ENCODE measurements at regions not wholly inside any gene's neighbourhood (a gene's known extent, or its start where the extent isn't known, plus 50 kb on each side); places are given as distances from the start of the nearest gene placed in this dataset.

DNA sequence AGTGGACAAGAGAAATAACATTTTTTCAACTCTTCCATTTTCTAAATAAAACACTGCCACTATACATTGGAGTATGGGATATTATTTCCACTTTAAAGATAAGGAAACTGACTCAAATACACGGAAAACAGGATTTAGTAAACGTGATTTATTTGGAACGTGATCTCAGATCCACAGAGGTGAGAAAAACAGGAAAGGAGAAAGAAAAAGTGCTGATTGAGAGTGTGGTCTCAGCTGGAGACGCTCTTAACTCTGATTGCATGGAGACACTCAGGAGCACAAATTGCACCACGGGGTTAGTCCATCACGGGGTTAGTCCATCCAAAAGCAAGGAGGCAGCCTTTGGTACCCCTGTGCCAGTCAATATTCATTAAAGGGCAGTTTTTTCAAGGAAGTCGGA, 142.5 kb downstream of the GNAT3 start:
- H3K27me3 Mint-ChIP-seq (ENCODE audit: insufficient read depth, low read depth, poor library complexity) = no peaks in the 10 kb centered on the region
- Histone ChIP-seq H3F3A (replicated peaks; ENCODE audit: low read depth) (no peaks in the 10 kb centered on the region), H2AFZ (no peak overlapping the region), H3K36me3 (ENCODE audit: insufficient read depth) (no peaks in the 10 kb centered on the region), H4K20me1 (replicated peaks; ENCODE audit: insufficient read depth) (no peaks in the 10 kb centered on the region), H3K79me2 (replicated peaks; ENCODE audit: insufficient read depth) (no peaks in the 10 kb centered on the region), H3K27me3 (ENCODE audit: insufficient read depth) (no peaks in the 10 kb centered on the region), H3K27ac (ENCODE audit: low read depth) (no peak overlapping the region), H3K4me2 (no peak overlapping the region), H3K9me2 (ENCODE audit: insufficient read depth) (no peaks in the 10 kb centered on the region), H3K4me3 (no peak overlapping the region), H3K4me1 (ENCODE audit: insufficient read depth) (no peaks in the 10 kb centered on the region)
- ATAC-seq = no peak
- peaks cover 18% of the 10 kb centered on the region for H3K9me3 Mint-ChIP-seq
- no peak for DNase-seq (ENCODE audit: low spot score)
- no peaks in the 10 kb centered on the region; the same call in 2 of the 3 replicates for H3K36me3 Mint-ChIP-seq (ENCODE audit: low read depth)
- H3K4me1 Mint-ChIP-seq = peaks cover 4% of the 10 kb centered on the region; the same call in 2 of the 3 replicates
- no peak overlapping the region for H3K4me3 Mint-ChIP-seq
- TF ChIP-seq EZH2phosphoT487 (IDR thresholded peaks at IDR 0.05; ENCODE audit: unreplicated experiment) (no peak), ZNF114 (CRISPR knock-in tag; IDR thresholded peaks at IDR 0.05) (no peak), ZNF331 (CRISPR knock-in tag; IDR thresholded peaks at IDR 0.05; ENCODE audit: low read depth) (no peak)
- TF ChIP-seq, protein P1, sequence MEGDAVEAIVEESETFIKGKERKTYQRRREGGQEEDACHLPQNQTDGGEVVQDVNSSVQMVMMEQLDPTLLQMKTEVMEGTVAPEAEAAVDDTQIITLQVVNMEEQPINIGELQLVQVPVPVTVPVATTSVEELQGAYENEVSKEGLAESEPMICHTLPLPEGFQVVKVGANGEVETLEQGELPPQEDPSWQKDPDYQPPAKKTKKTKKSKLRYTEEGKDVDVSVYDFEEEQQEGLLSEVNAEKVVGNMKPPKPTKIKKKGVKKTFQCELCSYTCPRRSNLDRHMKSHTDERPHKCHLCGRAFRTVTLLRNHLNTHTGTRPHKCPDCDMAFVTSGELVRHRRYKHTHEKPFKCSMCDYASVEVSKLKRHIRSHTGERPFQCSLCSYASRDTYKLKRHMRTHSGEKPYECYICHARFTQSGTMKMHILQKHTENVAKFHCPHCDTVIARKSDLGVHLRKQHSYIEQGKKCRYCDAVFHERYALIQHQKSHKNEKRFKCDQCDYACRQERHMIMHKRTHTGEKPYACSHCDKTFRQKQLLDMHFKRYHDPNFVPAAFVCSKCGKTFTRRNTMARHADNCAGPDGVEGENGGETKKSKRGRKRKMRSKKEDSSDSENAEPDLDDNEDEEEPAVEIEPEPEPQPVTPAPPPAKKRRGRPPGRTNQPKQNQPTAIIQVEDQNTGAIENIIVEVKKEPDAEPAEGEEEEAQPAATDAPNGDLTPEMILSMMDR (conservative IDR thresholded peaks at IDR 0.05; ENCODE audit: low read depth in 2 of 2) = no peak
- no peak overlapping the region for H3K27ac Mint-ChIP-seq

DNA sequence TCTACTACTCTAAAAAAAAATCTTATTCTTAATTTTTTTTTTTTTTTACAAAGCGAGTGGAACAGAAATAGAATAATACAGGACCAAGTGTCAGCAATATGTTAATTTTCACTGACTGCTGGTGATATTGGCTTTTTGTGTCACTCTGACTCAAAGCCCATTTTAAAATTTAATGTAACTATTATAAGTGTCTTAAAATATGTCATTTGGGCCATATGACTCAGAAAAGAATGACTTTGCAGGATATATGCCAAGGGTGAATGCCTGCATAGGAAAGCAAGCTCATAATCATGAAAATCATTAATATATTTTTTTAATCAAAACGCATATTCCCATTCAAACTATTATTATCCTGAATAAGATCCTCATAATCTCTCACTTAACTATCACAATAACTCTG, 149.2 kb downstream of the GNAT3 start:
- H3K27me3 Mint-ChIP-seq (ENCODE audit: insufficient read depth, low read depth, poor library complexity) = no peaks in the 10 kb centered on the region
- H3K4me1 ChIP-seq (ENCODE audit: insufficient read depth) = no peaks in the 10 kb centered on the region
- H3K79me2 ChIP-seq (replicated peaks; ENCODE audit: insufficient read depth) = no peaks in the 10 kb centered on the region
- no peaks in the 10 kb centered on the region for H3K27me3 ChIP-seq (ENCODE audit: insufficient read depth)
- H2AFZ ChIP-seq = no peak overlapping the region
- DNase-seq (ENCODE audit: low spot score) (no peak), ATAC-seq (no peak)
- H3K4me2 ChIP-seq = no peak overlapping the region
- no peaks in the 10 kb centered on the region; the same call in 2 of the 3 replicates for H3K36me3 Mint-ChIP-seq (ENCODE audit: low read depth)
- no peaks in the 10 kb centered on the region for H4K20me1 ChIP-seq (replicated peaks; ENCODE audit: insufficient read depth)
- H3K9me2 ChIP-seq (ENCODE audit: insufficient read depth) = no peaks in the 10 kb centered on the region
- H3K36me3 ChIP-seq (ENCODE audit: insufficient read depth) = no peaks in the 10 kb centered on the region
- H3F3A ChIP-seq (replicated peaks; ENCODE audit: low read depth) = no peaks in the 10 kb centered on the region
- no peak overlapping the region for H3K27ac Mint-ChIP-seq
- H3K4me3 ChIP-seq = no peak overlapping the region
- H3K27ac ChIP-seq (ENCODE audit: low read depth) = no peak overlapping the region
- TF ChIP-seq STAT1 (IDR thresholded peaks at IDR 0.05; ENCODE audit: unreplicated experiment) = no peak
- TF ChIP-seq, protein P1 (conservative IDR thresholded peaks at IDR 0.05; ENCODE audit: low read depth in 2 of 2) = no peak
- TF ChIP-seq CREB1 (CRISPR knock-in tag; IDR thresholded peaks at IDR 0.05; ENCODE audit: low read depth) = no peak
- TF ChIP-seq, protein P2, sequence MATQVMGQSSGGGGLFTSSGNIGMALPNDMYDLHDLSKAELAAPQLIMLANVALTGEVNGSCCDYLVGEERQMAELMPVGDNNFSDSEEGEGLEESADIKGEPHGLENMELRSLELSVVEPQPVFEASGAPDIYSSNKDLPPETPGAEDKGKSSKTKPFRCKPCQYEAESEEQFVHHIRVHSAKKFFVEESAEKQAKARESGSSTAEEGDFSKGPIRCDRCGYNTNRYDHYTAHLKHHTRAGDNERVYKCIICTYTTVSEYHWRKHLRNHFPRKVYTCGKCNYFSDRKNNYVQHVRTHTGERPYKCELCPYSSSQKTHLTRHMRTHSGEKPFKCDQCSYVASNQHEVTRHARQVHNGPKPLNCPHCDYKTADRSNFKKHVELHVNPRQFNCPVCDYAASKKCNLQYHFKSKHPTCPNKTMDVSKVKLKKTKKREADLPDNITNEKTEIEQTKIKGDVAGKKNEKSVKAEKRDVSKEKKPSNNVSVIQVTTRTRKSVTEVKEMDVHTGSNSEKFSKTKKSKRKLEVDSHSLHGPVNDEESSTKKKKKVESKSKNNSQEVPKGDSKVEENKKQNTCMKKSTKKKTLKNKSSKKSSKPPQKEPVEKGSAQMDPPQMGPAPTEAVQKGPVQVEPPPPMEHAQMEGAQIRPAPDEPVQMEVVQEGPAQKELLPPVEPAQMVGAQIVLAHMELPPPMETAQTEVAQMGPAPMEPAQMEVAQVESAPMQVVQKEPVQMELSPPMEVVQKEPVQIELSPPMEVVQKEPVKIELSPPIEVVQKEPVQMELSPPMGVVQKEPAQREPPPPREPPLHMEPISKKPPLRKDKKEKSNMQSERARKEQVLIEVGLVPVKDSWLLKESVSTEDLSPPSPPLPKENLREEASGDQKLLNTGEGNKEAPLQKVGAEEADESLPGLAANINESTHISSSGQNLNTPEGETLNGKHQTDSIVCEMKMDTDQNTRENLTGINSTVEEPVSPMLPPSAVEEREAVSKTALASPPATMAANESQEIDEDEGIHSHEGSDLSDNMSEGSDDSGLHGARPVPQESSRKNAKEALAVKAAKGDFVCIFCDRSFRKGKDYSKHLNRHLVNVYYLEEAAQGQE (IDR thresholded peaks at IDR 0.05; ENCODE audit: unreplicated experiment) = no peak
- TF ChIP-seq JUNB (IDR thresholded peaks at IDR 0.05; ENCODE audit: unreplicated experiment) = no peak
- no peak for TF ChIP-seq POLR2AphosphoS5 (IDR thresholded peaks at IDR 0.05; ENCODE audit: low read depth)
- TF ChIP-seq, protein P3, sequence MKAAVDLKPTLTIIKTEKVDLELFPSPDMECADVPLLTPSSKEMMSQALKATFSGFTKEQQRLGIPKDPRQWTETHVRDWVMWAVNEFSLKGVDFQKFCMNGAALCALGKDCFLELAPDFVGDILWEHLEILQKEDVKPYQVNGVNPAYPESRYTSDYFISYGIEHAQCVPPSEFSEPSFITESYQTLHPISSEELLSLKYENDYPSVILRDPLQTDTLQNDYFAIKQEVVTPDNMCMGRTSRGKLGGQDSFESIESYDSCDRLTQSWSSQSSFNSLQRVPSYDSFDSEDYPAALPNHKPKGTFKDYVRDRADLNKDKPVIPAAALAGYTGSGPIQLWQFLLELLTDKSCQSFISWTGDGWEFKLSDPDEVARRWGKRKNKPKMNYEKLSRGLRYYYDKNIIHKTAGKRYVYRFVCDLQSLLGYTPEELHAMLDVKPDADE (IDR thresholded peaks at IDR 0.05) = no peak
- H3K9me3 Mint-ChIP-seq = peaks cover 18% of the 10 kb centered on the region
- no peak overlapping the region for H3K4me3 Mint-ChIP-seq
- H3K4me1 Mint-ChIP-seq = no peaks in the 10 kb centered on the region

All from GM23338 (cell line).